Panc1 (cell line): ENCODE measurements at regions not wholly inside any gene's neighbourhood (a gene's known extent, or its start where the extent isn't known, plus 50 kb on each side); places are given as distances from the start of the nearest gene placed in this dataset.

Experiments
- ATAC-seq: fragments of 200-7000 bp; cut with Tn5 transposase; 2 replicates; pipeline ENCODE4 v1.9.1; 2020; ENCODE audit warnings: mild to moderate bottlenecking, moderate library complexity
- BruUV-seq: library from RNA; stranded (reverse); fragments of 400-500 nt; replicated peaks from 2 replicates; lab custom pipeline; 2021; lab: Mats Ljungman, UMichigan
- CTCF ChIA-PET: fragments of 300-600 bp; sonication (Branson Sonifier 250); formaldehyde crosslinking; loops from one replicate; lab custom pipeline; 2022; ENCODE audit warnings: antibody characterized with exemption; lab: Charles Lee
- POLR2A ChIA-PET: fragments of 300-600 bp; sonication (Branson Sonifier 250); formaldehyde crosslinking; loops from one replicate; lab custom pipeline; 2022; ENCODE audit warnings: antibody characterized with exemption; lab: Charles Lee
- DNase-seq: peaks from one replicate; pipeline ENCODE4 v3.0.0-alpha.2; 2010; ENCODE audit warnings: low read depth, low spot score
- H3K27ac ChIP-seq: 2 replicates; pipeline ENCODE4 v1.5.1; 2011; ENCODE audit warnings: mild to moderate bottlenecking, low read length, inconsistent platforms
- H3K27me3 ChIP-seq: fragments of 200-500 bp; sonication (Bioruptor generic); 2 replicates; pipeline ENCODE4 v1.6.0; 2014; ENCODE audit warnings: low read length, inconsistent platforms; ENCODE audit not compliant: control insufficient read depth, insufficient read depth
- H3K36me3 ChIP-seq: fragments of 200-500 bp; sonication (Bioruptor generic); 2 replicates; pipeline ENCODE4 v1.5.1; 2014; ENCODE audit warnings: inconsistent platforms, mild to moderate bottlenecking, low read length, moderate library complexity; ENCODE audit not compliant: control insufficient read depth, insufficient read depth
- H3K4me1 ChIP-seq: 2 replicates; pipeline ENCODE4 v1.5.1; 2011; ENCODE audit warnings: inconsistent platforms, mild to moderate bottlenecking, low read length, moderate library complexity; ENCODE audit not compliant: control insufficient read depth, insufficient read depth
- H3K4me3 ChIP-seq, 2 experiments: 2 replicates each; pipeline ENCODE4 v1.5.1; 2011 to 2012; ENCODE audit warnings: low read depth in 2 of 2, low read length in 2 of 2, mild to moderate bottlenecking in 2 of 2, inconsistent platforms in 1 of 2, moderate library complexity in 1 of 2
- H3K9me3 ChIP-seq: fragments of 200-500 bp; sonication (Bioruptor generic); 2 replicates; pipeline ENCODE4 v1.5.1; 2014; ENCODE audit warnings: low read depth, mild to moderate bottlenecking, inconsistent platforms, low read length, moderate library complexity; ENCODE audit not compliant: control insufficient read depth, insufficient read depth
- CTCF ChIP-seq: fragments of 450-650 bp; IDR thresholded peaks from 2 replicates; pipeline ENCODE4 v1.5.1; 2017; ENCODE audit warnings: mild to moderate bottlenecking
- POLR2AphosphoS5 ChIP-seq: IDR thresholded peaks from 2 replicates; pipeline ENCODE4 v1.6.1; 2012; ENCODE audit warnings: mild to moderate bottlenecking, low read depth, low read length, moderate library complexity
- REST ChIP-seq, 2 experiments: IDR thresholded peaks; 2 replicates each; pipeline ENCODE4 v1.6.1; 2011 to 2012; ENCODE audit warnings: low read depth in 2 of 2, control low read depth in 1 of 2, low read length in 1 of 2, mild to moderate bottlenecking in 1 of 2, moderate library complexity in 1 of 2; ENCODE audit not compliant: insufficient read depth in 1 of 2
- SIN3A ChIP-seq: IDR thresholded peaks from 2 replicates; pipeline ENCODE4 v1.6.1; 2012; ENCODE audit warnings: low read depth, mild to moderate bottlenecking, low read length, moderate library complexity, borderline replicate concordance; ENCODE audit not compliant: insufficient read depth
- TCF7L2 ChIP-seq: IDR thresholded peaks from 2 replicates; pipeline ENCODE4 v1.6.1; 2011; ENCODE audit warnings: mild to moderate bottlenecking, low read depth, low read length, inconsistent platforms
- in situ Hi-C: cut with HindIII; loops from 2 replicates; pipeline ENCODE4 v1.10.0; 2016; ENCODE audit warnings: low sequenced_read_pairs, low pct_unique_long_range_greater_than_20kb
- intact Hi-C: fragments of 100-400 bp; cut with micrococcal nuclease; formaldehyde crosslinking; loops from one replicate; pipeline ENCODE4 v1.10.0; 2022; ENCODE audit not compliant: unreplicated experiment

- H3K27ac ChIP-seq: no peak overlapping the region
- ChIA-PET CTCF (no interaction called here), POLR2A (no interaction called here)
- no TSS peak for BruUV-seq
- DNase-seq: no peak
- no peaks in the 10 kb centered on the region for H3K4me1 ChIP-seq
- no peaks in the 10 kb centered on the region for H3K36me3 ChIP-seq
- intact Hi-C loops: no loop called here
- in situ Hi-C loops: no loop called here
- peaks cover 6% of the 10 kb centered on the region for H3K27me3 ChIP-seq
- ATAC-seq: no peak
- no peaks in the 10 kb centered on the region for H3K9me3 ChIP-seq
- TF ChIP-seq TCF7L2 (no peak), REST (IDR thresholded peaks at IDR 0.05; ENCODE audit: insufficient read depth in 1 of 2, low read depth in 2 of 2, low read length in 1 of 2) (no peak), SIN3A (no peak), CTCF (no peak), POLR2AphosphoS5 (no peak)
- H3K4me3 ChIP-seq: no peak overlapping the region
These were observed 417.9 kb downstream of the MATN1 start for GRCh38 chr1:30305519-30305918.

GRCh38 chr1:30305061-30305460 is 418.3 kb downstream of the MATN1 start:
- Histone ChIP-seq H3K27me3 (peaks cover 6% of the 10 kb centered on the region), H3K4me1 (no peaks in the 10 kb centered on the region), H3K27ac (no peak overlapping the region), H3K9me3 (no peaks in the 10 kb centered on the region), H3K4me3 (no peak overlapping the region), H3K36me3 (no peaks in the 10 kb centered on the region)
- TF ChIP-seq TCF7L2 (no peak), REST (IDR thresholded peaks at IDR 0.05; ENCODE audit: insufficient read depth in 1 of 2, low read depth in 2 of 2, low read length in 1 of 2) (no peak), SIN3A (no peak), POLR2AphosphoS5 (no peak), CTCF (no peak)
- in situ Hi-C loops: no loop called here
- no peak for ATAC-seq
- BruUV-seq: no TSS peak
- CTCF ChIA-PET: no interaction called here
- POLR2A ChIA-PET: no interaction called here
- intact Hi-C loops: no loop called here
- no peak for DNase-seq
